ENCODE measurements at regions not wholly inside any gene's neighbourhood (a gene's known extent, or its start where the extent isn't known, plus 50 kb on each side); places are given as distances from the start of the nearest gene placed in this dataset.

- H3K9me3 ChIP-seq, result no peaks in the 10 kb centered on the region
- intact Hi-C loops (cut with DNase I), result no loop called here
- DNase-seq (no peak), ATAC-seq (no peak)
- no peaks in the 10 kb centered on the region for H3K36me3 ChIP-seq (ENCODE audit: insufficient read depth in 1 of 2, low read depth in 1 of 2)
- no peaks in the 10 kb centered on the region for H3K27me3 ChIP-seq (ENCODE audit: insufficient read depth in 3 of 3, low read length in 2 of 3)
- H3K4me3 ChIP-seq, result no peak overlapping the region
- no peaks in the 10 kb centered on the region for H3K4me1 ChIP-seq
- no peak for TF ChIP-seq CTCF (IDR thresholded peaks at IDR 0.05)
- H3K27ac ChIP-seq, result no peak overlapping the region
These were observed 529.1 kb upstream of the SMIM31 start for GRCh38 chr4:164224871-164225270.

- intact Hi-C loops (cut with DNase I), result no loop called here
- Histone ChIP-seq H3K36me3 (ENCODE audit: insufficient read depth in 1 of 2, low read depth in 1 of 2) (no peaks in the 10 kb centered on the region), H3K9me3 (no peaks in the 10 kb centered on the region), H3K27me3 (ENCODE audit: insufficient read depth in 3 of 3, low read length in 2 of 3) (no peaks in the 10 kb centered on the region), H3K4me1 (no peaks in the 10 kb centered on the region), H3K27ac (no peak overlapping the region), H3K4me3 (no peak overlapping the region)
- no peak for ATAC-seq
- DNase-seq, result no peak
- no peak for TF ChIP-seq CTCF (IDR thresholded peaks at IDR 0.05)
- 94 to 96% (median 96%) methylated on average over 2 of the region's 2 CpGs for WGBS, 3 donors
These were observed 524.7 kb upstream of the SMIM31 start for GRCh38 chr4:164229255-164229654.

- Histone ChIP-seq H3K9me3 (no peaks in the 10 kb centered on the region), H3K27me3 (ENCODE audit: insufficient read depth in 3 of 3, low read length in 2 of 3) (no peaks in the 10 kb centered on the region), H3K4me1 (no peaks in the 10 kb centered on the region), H3K4me3 (no peak overlapping the region), H3K36me3 (ENCODE audit: insufficient read depth in 1 of 2, low read depth in 1 of 2) (no peaks in the 10 kb centered on the region), H3K27ac (no peak overlapping the region)
- ATAC-seq (no peak), DNase-seq (no peak)
- intact Hi-C loops (cut with DNase I), result no loop called here
- TF ChIP-seq CTCF (IDR thresholded peaks at IDR 0.05), result no peak
These were observed 514.5 kb upstream of the SMIM31 start for GRCh38 chr4:164239433-164239832.

- WGBS, 3 donors, result 33 to 40% (median 36%) methylated on average over 3 of the region's 3 CpGs
- no peaks in the 10 kb centered on the region for H3K9me3 ChIP-seq
- TF ChIP-seq CTCF (IDR thresholded peaks at IDR 0.05), result no peak
- ATAC-seq (no peak), DNase-seq (no peak)
- no peak overlapping the region for H3K27ac ChIP-seq
- no peaks in the 10 kb centered on the region for H3K27me3 ChIP-seq (ENCODE audit: insufficient read depth in 3 of 3, low read length in 2 of 3)
- intact Hi-C loops (cut with DNase I), result no loop called here
- H3K4me3 ChIP-seq, result no peak overlapping the region
- H3K36me3 ChIP-seq (ENCODE audit: insufficient read depth in 1 of 2, low read depth in 1 of 2), result no peaks in the 10 kb centered on the region
- H3K4me1 ChIP-seq, result no peaks in the 10 kb centered on the region
These were observed 514.0 kb upstream of the SMIM31 start for GRCh38 chr4:164239976-164240375.

GRCh38 chr4:164251257-164251656, 502.7 kb upstream of the SMIM31 start:
- intact Hi-C loops (cut with DNase I), result no loop called here
- Histone ChIP-seq H3K36me3 (ENCODE audit: insufficient read depth in 1 of 2, low read depth in 1 of 2) (no peaks in the 10 kb centered on the region), H3K4me1 (no peaks in the 10 kb centered on the region), H3K27me3 (ENCODE audit: insufficient read depth in 3 of 3, low read length in 2 of 3) (no peaks in the 10 kb centered on the region), H3K27ac (no peak overlapping the region), H3K4me3 (no peak overlapping the region), H3K9me3 (no peaks in the 10 kb centered on the region)
- WGBS, 3 donors, result 38 to 46% (median 41%) methylated on average over 7 of the region's 7 CpGs
- no peak for TF ChIP-seq CTCF (IDR thresholded peaks at IDR 0.05)
- ATAC-seq, result no peak
- no peak for DNase-seq

All from psoas muscle (tissue), 7 donors.